ENCODE measurements at regions not wholly inside any gene's neighbourhood (a gene's known extent, or its start where the extent isn't known, plus 50 kb on each side); places are given as distances from the start of the nearest gene placed in this dataset.

GRCh38 chr6:168883410-168884049 lies 370.1 kb downstream of the THBS2 start:
- no peak for DNase-seq (ENCODE audit: low read depth)

GRCh38 chr6:168880271-168880670 lies 373.4 kb downstream of the THBS2 start:
- no peak for DNase-seq (ENCODE audit: low read depth)

DNA sequence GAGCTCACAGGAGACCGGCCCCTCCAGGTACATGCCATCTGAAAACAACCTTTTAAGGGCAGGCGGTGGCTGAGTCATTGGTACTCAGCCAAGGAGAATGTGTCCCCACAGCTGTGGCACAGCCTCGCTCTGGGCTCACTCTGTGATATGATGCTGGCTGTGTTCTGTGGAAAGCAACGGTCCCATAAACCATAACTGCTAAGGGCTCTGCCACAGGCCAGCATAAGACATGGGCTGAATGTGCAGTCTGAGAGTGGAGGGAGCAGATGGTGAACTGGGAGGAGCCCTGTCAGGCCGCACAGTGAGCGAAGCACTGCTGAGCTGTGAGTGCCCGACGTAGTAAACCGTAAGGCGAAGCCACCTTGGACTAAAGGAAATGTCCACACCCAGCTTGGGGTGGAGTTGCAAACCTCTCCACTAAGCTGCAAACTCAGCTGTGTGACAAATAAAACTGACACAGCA lies 375.8 kb downstream of the THBS2 start:
- no peak for DNase-seq (ENCODE audit: low read depth)

GRCh38 chr6:168876956-168877355 lies 376.7 kb downstream of the THBS2 start:
- no peak for DNase-seq (ENCODE audit: low read depth)

GRCh38 chr6:168875811-168876576 lies 377.7 kb downstream of the THBS2 start:
- no peak for DNase-seq (ENCODE audit: low read depth)

DNA sequence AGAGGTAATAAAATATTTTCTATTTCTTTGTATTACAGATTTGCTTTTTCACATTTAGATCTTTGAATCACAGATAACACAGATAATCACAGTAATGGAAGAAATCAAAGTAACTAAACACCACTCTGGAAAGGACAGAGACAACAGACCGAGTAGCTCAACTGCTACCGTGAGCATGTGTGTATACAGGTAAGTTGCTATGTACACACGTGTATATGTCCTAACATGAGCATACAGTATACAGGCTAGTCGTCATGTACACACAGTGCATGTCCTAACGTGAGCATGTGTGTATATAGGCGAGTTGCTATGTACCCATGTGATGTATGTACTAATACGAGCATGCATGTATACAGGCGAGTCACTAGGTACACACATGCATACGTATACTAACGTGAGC lies 379.0 kb downstream of the THBS2 start:
- no peak for DNase-seq (ENCODE audit: low read depth)

DNA sequence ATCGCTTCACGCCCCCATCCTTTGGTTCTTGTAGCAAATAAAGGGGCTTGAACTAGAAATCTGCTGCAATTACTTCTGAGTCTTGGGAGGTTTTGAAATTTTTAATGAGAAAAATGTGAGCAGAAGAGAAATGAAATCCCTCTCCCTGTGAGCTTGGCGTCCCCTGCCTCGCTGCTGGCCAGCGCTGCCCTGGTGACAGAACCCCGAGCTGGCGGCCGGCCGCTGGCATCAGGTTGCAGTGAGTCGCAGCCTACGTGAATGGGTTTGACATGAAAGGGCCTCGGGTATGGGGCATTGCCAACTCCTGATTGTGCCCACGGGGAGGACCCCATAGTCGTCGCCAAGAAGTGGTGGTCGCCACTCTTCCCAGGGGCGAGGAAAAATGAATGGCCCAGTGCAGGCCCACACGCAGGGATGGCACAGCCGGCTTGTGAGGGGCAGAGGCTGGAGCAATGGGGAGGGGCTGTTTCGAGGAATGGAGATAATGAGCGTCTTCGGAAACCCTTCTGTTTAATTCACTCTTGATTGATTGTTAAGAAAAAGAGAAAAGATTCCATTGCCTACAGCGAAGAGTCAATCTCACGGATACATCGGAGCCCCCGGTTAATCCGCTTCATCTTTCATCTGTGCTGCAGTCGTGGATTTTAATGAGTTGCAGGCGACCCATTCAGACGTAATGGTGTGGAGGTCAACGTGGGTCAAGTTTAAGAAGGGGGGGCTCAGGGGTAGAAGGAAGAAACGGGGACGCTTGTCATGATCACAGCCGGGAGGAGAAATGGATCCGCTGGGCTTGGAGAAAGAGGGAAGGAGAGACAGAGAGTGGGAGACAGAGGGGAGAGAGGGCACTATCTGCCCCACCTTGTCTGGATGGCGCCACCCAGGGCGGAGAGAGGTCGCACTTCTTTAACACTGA lies 380.1 kb downstream of the THBS2 start:
- no peak for DNase-seq (ENCODE audit: low read depth)

GRCh38 chr6:168871642-168872315 lies 381.9 kb downstream of the THBS2 start:
- DNase-seq (ENCODE audit: low read depth), result no peak

DNA sequence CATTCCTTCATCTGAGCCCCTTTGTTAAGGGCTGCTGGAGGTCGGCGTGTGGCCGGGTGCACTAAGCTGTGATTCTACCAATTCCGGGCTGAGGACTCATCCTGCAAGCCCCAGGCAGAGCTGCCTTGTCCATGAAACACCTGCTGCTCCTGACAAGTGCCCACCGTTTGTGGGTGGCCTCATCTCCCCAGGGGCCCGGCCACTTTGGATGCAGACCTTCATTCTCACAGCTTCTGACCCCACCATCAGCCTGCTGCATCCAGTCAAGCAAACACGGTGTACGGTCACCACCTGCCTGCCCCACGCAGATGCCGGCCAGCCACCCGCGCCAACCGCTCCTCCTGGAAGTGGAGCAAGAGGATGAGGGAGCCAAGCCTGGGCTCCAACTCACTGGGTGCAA lies 382.7 kb downstream of the THBS2 start:
- DNase-seq (ENCODE audit: low read depth), result no peak

- no peak for DNase-seq (ENCODE audit: low read depth)
Observed at GRCh38 chr6:168867247-168868102, 386.2 kb downstream of the THBS2 start.

DNA sequence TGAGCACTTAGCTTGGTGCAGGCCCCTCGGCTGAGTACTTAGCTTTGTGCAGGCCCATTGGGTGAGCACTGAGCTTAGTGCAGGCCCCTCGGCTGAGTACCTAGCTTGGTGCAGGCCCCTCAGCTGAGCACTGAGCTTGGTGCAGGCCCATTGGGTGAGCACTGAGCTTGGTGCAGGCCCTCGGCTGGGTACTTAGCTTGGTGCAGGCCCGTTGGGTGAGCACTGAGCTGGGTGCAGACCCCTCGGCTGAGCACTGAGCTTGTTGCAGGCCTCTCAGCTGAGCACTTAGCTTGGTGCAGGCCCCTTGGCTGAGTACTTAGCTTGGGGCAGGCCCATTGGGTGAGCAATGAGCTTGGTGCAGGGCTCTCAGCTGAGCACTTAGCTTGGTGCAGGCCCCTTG lies 387.1 kb downstream of the THBS2 start:
- DNase-seq (ENCODE audit: low read depth), result no peak

GRCh38 chr6:168865522-168865921 lies 388.1 kb downstream of the THBS2 start:
- no peak for DNase-seq (ENCODE audit: low read depth)

- DNase-seq (ENCODE audit: low read depth), result no peak
Observed at GRCh38 chr6:168864541-168865460, 388.8 kb downstream of the THBS2 start.

GRCh38 chr6:168863467-168863866 lies 390.2 kb downstream of the THBS2 start:
- no peak for DNase-seq (ENCODE audit: low read depth)

- no peak for DNase-seq (ENCODE audit: low read depth)
Observed at GRCh38 chr6:168862346-168862980, 391.2 kb downstream of the THBS2 start.

GRCh38 chr6:168860987-168861386 lies 392.7 kb downstream of the THBS2 start:
- DNase-seq (ENCODE audit: low read depth), result no peak

- DNase-seq (ENCODE audit: low read depth), result no peak
Observed at GRCh38 chr6:168860341-168860740, 393.3 kb downstream of the THBS2 start.

DNA sequence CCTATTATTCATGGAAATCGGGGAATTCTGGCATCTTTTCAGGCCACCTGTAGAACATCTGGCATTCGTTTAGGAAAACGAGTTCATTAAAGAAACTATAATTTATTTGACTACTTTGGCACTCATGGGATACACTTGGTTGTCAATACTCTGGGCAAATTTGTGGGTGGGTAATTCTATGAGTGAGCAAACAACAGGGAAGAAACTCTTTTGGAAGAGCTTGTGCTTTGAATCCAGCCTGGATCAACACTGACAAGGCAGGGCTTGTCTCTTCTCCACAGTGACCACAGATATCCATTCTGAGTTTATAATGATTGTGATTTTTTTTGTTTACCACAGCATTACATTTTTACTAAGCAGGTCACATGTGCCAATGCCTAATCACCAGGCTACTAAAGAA lies 394.7 kb downstream of the THBS2 start:
- no peak for DNase-seq (ENCODE audit: low read depth)

DNA sequence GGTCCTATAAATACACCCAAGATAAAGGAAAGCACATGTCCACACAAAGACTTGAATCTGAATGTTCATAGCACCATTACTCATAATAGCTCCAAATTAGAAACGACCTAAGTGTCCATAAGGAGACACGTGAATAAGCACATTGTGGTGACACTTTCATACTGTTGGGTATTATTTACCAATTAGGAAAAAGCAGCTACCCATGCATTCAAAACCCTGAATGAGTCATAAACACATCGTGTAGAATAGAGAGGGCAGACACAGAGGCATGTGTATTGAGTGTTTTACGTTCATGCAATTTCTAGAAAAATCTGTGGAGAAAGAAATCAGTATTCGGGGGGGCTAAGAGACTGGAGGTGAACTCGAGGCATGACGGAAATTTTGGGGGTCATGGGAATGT lies 396.7 kb downstream of the THBS2 start:
- DNase-seq (ENCODE audit: low read depth), result no peak

All from GM04504 (cell line).